Stimulated activated naive B cell treated with anti-CD40 and anti-IgM and Interleukin-4, amounts not matched to agents 10 μg/mL and 1 μg/mL and 100 μg/mL, for 72 hours (primary cell): ENCODE measurements at regions not wholly inside any gene's neighbourhood (a gene's known extent, or its start where the extent isn't known, plus 50 kb on each side); places are given as distances from the start of the nearest gene placed in this dataset.
"Not testable (repeated sequence)": the region's sequence is repeated elsewhere in the genome, so short reads cannot be mapped to it uniquely, and the experiment has no call there.

Experiments
- ATAC-seq, 2 donors: fragments of 150-1000 bp; cut with Tn5 transposase; replicated peaks; 2 replicates each; pipeline ENCODE4 v1.10.0; 2021; ENCODE audit warnings: moderate library complexity in 1 of 2
- DNase-seq: peaks from one replicate; pipeline ENCODE4 v3.0.0; 2021
- H3K27ac Mint-ChIP-seq: one replicate; pipeline ENCODE4 v1.8.0; 2022; ENCODE audit warnings: mild to moderate bottlenecking, mixed read lengths
- H3K27me3 Mint-ChIP-seq, 2 donors: one replicate each; pipeline ENCODE4 v1.8.0; 2022; ENCODE audit warnings: mixed read lengths in 2 of 2
- H3K36me3 Mint-ChIP-seq, 2 donors: one replicate each; pipeline ENCODE4 v1.8.0; 2022; ENCODE audit warnings: mixed read lengths in 2 of 2, mild to moderate bottlenecking in 1 of 2
- H3K4me1 Mint-ChIP-seq, 2 donors: one replicate each; pipeline ENCODE4 v1.8.0; 2022; ENCODE audit warnings: mixed read lengths in 2 of 2, mild to moderate bottlenecking in 1 of 2
- H3K4me3 Mint-ChIP-seq, 2 donors: one replicate each; pipeline ENCODE4 v1.8.0; 2022; ENCODE audit warnings: mild to moderate bottlenecking in 2 of 2, mixed read lengths in 2 of 2, moderate library complexity in 1 of 2
- H3K9me3 Mint-ChIP-seq, 2 donors: one replicate each; pipeline ENCODE4 v1.8.0; 2022; ENCODE audit warnings: mixed read lengths in 2 of 2, mild to moderate bottlenecking in 1 of 2

- Mint-ChIP-seq H3K27me3 (no peaks in the 10 kb centered on the region), H3K4me3 (no peak overlapping the region), H3K9me3 (peaks cover 0 to 2% of the 10 kb centered on the region in 2 donors), H3K27ac (no peak overlapping the region), H3K4me1 (no peaks in the 10 kb centered on the region), H3K36me3 (no peaks in the 10 kb centered on the region)
- ATAC-seq (no peak), DNase-seq (no peak)
Measured at GRCh38 chr13:56009418-56009817, 1131.3 kb upstream of the PRR20A start.

- Mint-ChIP-seq H3K4me3 (no peak overlapping the region), H3K27ac (no peak overlapping the region), H3K27me3 (no peaks in the 10 kb centered on the region), H3K4me1 (no peaks in the 10 kb centered on the region), H3K36me3 (no peaks in the 10 kb centered on the region), H3K9me3 (peaks cover 0 to 1% of the 10 kb centered on the region in 2 donors)
- ATAC-seq: no peak
- no peak for DNase-seq
Measured at GRCh38 chr13:56012644-56013043, 1128.1 kb upstream of the PRR20A start.

GRCh38 chr13:56015919-56016318 is 1124.8 kb upstream of the PRR20A start:
- H3K27me3 Mint-ChIP-seq: no peaks in the 10 kb centered on the region
- H3K4me1 Mint-ChIP-seq: no peaks in the 10 kb centered on the region
- H3K9me3 Mint-ChIP-seq: peaks cover 5 to 12% of the 10 kb centered on the region in 2 donors
- ATAC-seq (no peak), DNase-seq (no peak)
- no peak overlapping the region for H3K4me3 Mint-ChIP-seq
- no peak overlapping the region for H3K27ac Mint-ChIP-seq
- no peaks in the 10 kb centered on the region for H3K36me3 Mint-ChIP-seq

GRCh38 chr13:56019606-56020005 is 1121.1 kb upstream of the PRR20A start:
- Mint-ChIP-seq H3K9me3 (peaks cover 5 to 13% of the 10 kb centered on the region in 2 donors), H3K4me1 (no peaks in the 10 kb centered on the region), H3K4me3 (no peak overlapping the region), H3K27ac (no peak overlapping the region), H3K36me3 (no peaks in the 10 kb centered on the region), H3K27me3 (no peaks in the 10 kb centered on the region)
- DNase-seq (no peak), ATAC-seq (no peak)

- ATAC-seq (no peak), DNase-seq (no peak)
- peaks cover 5 to 13% of the 10 kb centered on the region in 2 donors for H3K9me3 Mint-ChIP-seq
- no peaks in the 10 kb centered on the region for H3K27me3 Mint-ChIP-seq
- H3K36me3 Mint-ChIP-seq: no peaks in the 10 kb centered on the region
- no peaks in the 10 kb centered on the region for H3K4me1 Mint-ChIP-seq
- H3K4me3 Mint-ChIP-seq: no peak overlapping the region
- H3K27ac Mint-ChIP-seq: no peak overlapping the region
Measured at GRCh38 chr13:56020425-56020824, 1120.3 kb upstream of the PRR20A start.

- Mint-ChIP-seq H3K27me3 (no peaks in the 10 kb centered on the region), H3K9me3 (peaks cover 16 to 21% of the 10 kb centered on the region in 2 donors), H3K4me1 (no peaks in the 10 kb centered on the region), H3K4me3 (no peak overlapping the region), H3K36me3 (peaks cover 0 to 3% of the 10 kb centered on the region in 2 donors), H3K27ac (no peak overlapping the region)
- ATAC-seq: no peak
- no peak for DNase-seq
Measured at GRCh38 chr13:56039992-56040391, 1100.7 kb upstream of the PRR20A start.

GRCh38 chr13:56066321-56066720 is 1074.4 kb upstream of the PRR20A start:
- H3K4me3 Mint-ChIP-seq: no peak overlapping the region
- H3K27ac Mint-ChIP-seq: no peak overlapping the region
- H3K9me3 Mint-ChIP-seq: peaks cover 0 to 4% of the 10 kb centered on the region in 2 donors
- no peaks in the 10 kb centered on the region for H3K27me3 Mint-ChIP-seq
- no peaks in the 10 kb centered on the region for H3K4me1 Mint-ChIP-seq
- H3K36me3 Mint-ChIP-seq: no peaks in the 10 kb centered on the region
- DNase-seq: no peak
- no peak for ATAC-seq

GRCh38 chr13:56102641-56103040 is 1038.1 kb upstream of the PRR20A start:
- DNase-seq (no peak), ATAC-seq (no peak)
- no peaks in the 10 kb centered on the region for H3K36me3 Mint-ChIP-seq
- H3K9me3 Mint-ChIP-seq: peaks cover 5% of the 10 kb centered on the region in 2 donors
- no peak overlapping the region for H3K27ac Mint-ChIP-seq
- H3K4me1 Mint-ChIP-seq: no peaks in the 10 kb centered on the region
- no peak overlapping the region for H3K4me3 Mint-ChIP-seq
- no peaks in the 10 kb centered on the region for H3K27me3 Mint-ChIP-seq

GRCh38 chr13:56110751-56111150 is 1030.0 kb upstream of the PRR20A start:
- no peaks in the 10 kb centered on the region for H3K4me1 Mint-ChIP-seq
- ATAC-seq (no peak), DNase-seq (no peak)
- peaks cover 11 to 17% of the 10 kb centered on the region in 2 donors for H3K9me3 Mint-ChIP-seq
- H3K27ac Mint-ChIP-seq: no peak overlapping the region
- H3K27me3 Mint-ChIP-seq: no peaks in the 10 kb centered on the region
- no peaks in the 10 kb centered on the region for H3K36me3 Mint-ChIP-seq
- H3K4me3 Mint-ChIP-seq: no peak overlapping the region

GRCh38 chr13:56134524-56134923 is 1006.2 kb upstream of the PRR20A start:
- Mint-ChIP-seq H3K36me3 (no peaks in the 10 kb centered on the region), H3K27me3 (no peaks in the 10 kb centered on the region), H3K27ac (no peak overlapping the region), H3K9me3 (peaks cover 0 to 11% of the 10 kb centered on the region in 2 donors), H3K4me3 (no peak overlapping the region), H3K4me1 (no peaks in the 10 kb centered on the region)
- DNase-seq (no peak), ATAC-seq (no peak)

GRCh38 chr13:56166864-56167263 is 973.9 kb upstream of the PRR20A start:
- DNase-seq (no peak), ATAC-seq (no peak)
- H3K27ac Mint-ChIP-seq: no peak overlapping the region
- no peaks in the 10 kb centered on the region for H3K36me3 Mint-ChIP-seq
- H3K9me3 Mint-ChIP-seq: peaks cover 0 to 6% of the 10 kb centered on the region in 2 donors
- no peaks in the 10 kb centered on the region for H3K27me3 Mint-ChIP-seq
- no peaks in the 10 kb centered on the region for H3K4me1 Mint-ChIP-seq
- H3K4me3 Mint-ChIP-seq: no peak overlapping the region

- Mint-ChIP-seq H3K9me3 (peaks cover 0 to 8% of the 10 kb centered on the region in 2 donors), H3K36me3 (no peaks in the 10 kb centered on the region), H3K4me1 (no peaks in the 10 kb centered on the region), H3K27me3 (no peaks in the 10 kb centered on the region), H3K4me3 (no peak overlapping the region), H3K27ac (no peak overlapping the region)
- ATAC-seq (no peak), DNase-seq (no peak)
Measured at GRCh38 chr13:56168581-56168980, 972.1 kb upstream of the PRR20A start.

- no peaks in the 10 kb centered on the region for H3K27me3 Mint-ChIP-seq
- no peak overlapping the region for H3K4me3 Mint-ChIP-seq
- no peaks in the 10 kb centered on the region for H3K4me1 Mint-ChIP-seq
- ATAC-seq: no peak
- H3K36me3 Mint-ChIP-seq: no peaks in the 10 kb centered on the region
- H3K9me3 Mint-ChIP-seq: peaks cover 0 to 5% of the 10 kb centered on the region in 2 donors
- no peak overlapping the region for H3K27ac Mint-ChIP-seq
- DNase-seq: no peak
Measured at GRCh38 chr13:56173346-56173745, 967.4 kb upstream of the PRR20A start.

GRCh38 chr13:56182598-56182997 is 958.1 kb upstream of the PRR20A start:
- Mint-ChIP-seq H3K27me3 (no peaks in the 10 kb centered on the region), H3K9me3 (peaks cover 0 to 3% of the 10 kb centered on the region in 2 donors), H3K27ac (no peak overlapping the region), H3K4me1 (no peaks in the 10 kb centered on the region), H3K36me3 (no peaks in the 10 kb centered on the region), H3K4me3 (no peak overlapping the region)
- ATAC-seq (no peak), DNase-seq (no peak)

GRCh38 chr13:56187331-56187730 is 953.4 kb upstream of the PRR20A start:
- ATAC-seq (no peak), DNase-seq (no peak)
- H3K27ac Mint-ChIP-seq: no peak overlapping the region
- no peaks in the 10 kb centered on the region for H3K4me1 Mint-ChIP-seq
- H3K27me3 Mint-ChIP-seq: no peaks in the 10 kb centered on the region
- H3K4me3 Mint-ChIP-seq: no peak overlapping the region
- no peaks in the 10 kb centered on the region for H3K36me3 Mint-ChIP-seq
- peaks cover 5% of the 10 kb centered on the region in 2 donors for H3K9me3 Mint-ChIP-seq

GRCh38 chr13:56188582-56188981 is 952.1 kb upstream of the PRR20A start:
- H3K4me3 Mint-ChIP-seq, H3K9me3 Mint-ChIP-seq, H3K4me1 Mint-ChIP-seq, H3K27ac Mint-ChIP-seq, H3K36me3 Mint-ChIP-seq, DNase-seq, H3K27me3 Mint-ChIP-seq, ATAC-seq: not testable (repeated sequence)
